ENCODE measurements at regions not wholly inside any gene's neighbourhood (a gene's known extent, or its start where the extent isn't known, plus 50 kb on each side); places are given as distances from the start of the nearest gene placed in this dataset.

DNA sequence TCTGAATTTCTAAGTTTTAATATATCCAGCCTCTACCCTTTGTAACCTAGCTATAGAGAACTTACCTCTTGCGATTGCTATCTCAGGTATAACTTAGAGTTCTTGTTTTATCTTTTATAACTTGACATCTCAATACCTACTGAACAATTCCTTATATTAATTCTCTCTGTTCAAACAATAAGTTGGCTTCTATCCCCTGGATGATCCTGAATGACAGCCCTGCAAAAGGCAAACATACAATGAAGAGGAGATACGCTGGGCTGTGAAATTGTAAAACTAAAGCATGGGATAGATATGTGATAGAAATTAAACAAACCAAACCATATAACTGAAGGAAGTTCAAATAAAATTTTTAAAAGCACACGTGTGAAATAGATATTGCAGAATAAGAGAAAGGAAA lies 513.6 kb upstream of the PTCHD4 start:
- TF ChIP-seq CTCF (IDR thresholded peaks at IDR 0.05; ENCODE audit: low read depth, low read length, missing input control) (no peak), SP1 (IDR thresholded peaks at IDR 0.05) (no peak), YY1 (IDR thresholded peaks at IDR 0.05) (no peak), JUND (IDR thresholded peaks at IDR 0.05) (no peak), RAD21 (IDR thresholded peaks at IDR 0.05) (no peak), TAF1 (conservative IDR thresholded peaks at IDR 0.05) (no peak), RXRA (IDR thresholded peaks at IDR 0.05) (no peak), GABPA (IDR thresholded peaks at IDR 0.05 in 1 of 2, conservative IDR thresholded peaks at IDR 0.05 in 1 of 2) (no peak), ATF3 (IDR thresholded peaks at IDR 0.05) (no peak)
- TF ChIP-seq, protein P1, sequence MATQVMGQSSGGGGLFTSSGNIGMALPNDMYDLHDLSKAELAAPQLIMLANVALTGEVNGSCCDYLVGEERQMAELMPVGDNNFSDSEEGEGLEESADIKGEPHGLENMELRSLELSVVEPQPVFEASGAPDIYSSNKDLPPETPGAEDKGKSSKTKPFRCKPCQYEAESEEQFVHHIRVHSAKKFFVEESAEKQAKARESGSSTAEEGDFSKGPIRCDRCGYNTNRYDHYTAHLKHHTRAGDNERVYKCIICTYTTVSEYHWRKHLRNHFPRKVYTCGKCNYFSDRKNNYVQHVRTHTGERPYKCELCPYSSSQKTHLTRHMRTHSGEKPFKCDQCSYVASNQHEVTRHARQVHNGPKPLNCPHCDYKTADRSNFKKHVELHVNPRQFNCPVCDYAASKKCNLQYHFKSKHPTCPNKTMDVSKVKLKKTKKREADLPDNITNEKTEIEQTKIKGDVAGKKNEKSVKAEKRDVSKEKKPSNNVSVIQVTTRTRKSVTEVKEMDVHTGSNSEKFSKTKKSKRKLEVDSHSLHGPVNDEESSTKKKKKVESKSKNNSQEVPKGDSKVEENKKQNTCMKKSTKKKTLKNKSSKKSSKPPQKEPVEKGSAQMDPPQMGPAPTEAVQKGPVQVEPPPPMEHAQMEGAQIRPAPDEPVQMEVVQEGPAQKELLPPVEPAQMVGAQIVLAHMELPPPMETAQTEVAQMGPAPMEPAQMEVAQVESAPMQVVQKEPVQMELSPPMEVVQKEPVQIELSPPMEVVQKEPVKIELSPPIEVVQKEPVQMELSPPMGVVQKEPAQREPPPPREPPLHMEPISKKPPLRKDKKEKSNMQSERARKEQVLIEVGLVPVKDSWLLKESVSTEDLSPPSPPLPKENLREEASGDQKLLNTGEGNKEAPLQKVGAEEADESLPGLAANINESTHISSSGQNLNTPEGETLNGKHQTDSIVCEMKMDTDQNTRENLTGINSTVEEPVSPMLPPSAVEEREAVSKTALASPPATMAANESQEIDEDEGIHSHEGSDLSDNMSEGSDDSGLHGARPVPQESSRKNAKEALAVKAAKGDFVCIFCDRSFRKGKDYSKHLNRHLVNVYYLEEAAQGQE (IDR thresholded peaks at IDR 0.05), result no peak
- TF ChIP-seq, protein P2, sequence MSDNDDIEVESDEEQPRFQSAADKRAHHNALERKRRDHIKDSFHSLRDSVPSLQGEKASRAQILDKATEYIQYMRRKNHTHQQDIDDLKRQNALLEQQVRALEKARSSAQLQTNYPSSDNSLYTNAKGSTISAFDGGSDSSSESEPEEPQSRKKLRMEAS (IDR thresholded peaks at IDR 0.05), result no peak

Measured in liver (tissue), 3 donors.